Activated B cell treated with CpG ODN at 0.5 μM for 24 hours (primary cell): ENCODE measurements at regions not wholly inside any gene's neighbourhood (a gene's known extent, or its start where the extent isn't known, plus 50 kb on each side); places are given as distances from the start of the nearest gene placed in this dataset.
"Not testable (repeated sequence)": the region's sequence is repeated elsewhere in the genome, so short reads cannot be mapped to it uniquely, and the experiment has no call there.

Source experiments
- ATAC-seq: fragments of 200-7000 bp; cut with Tn5 transposase; one replicate; pipeline ENCODE4 v1.10.0; 2021; ENCODE audit warnings: low read depth, mild to moderate bottlenecking, moderate library complexity
- CTCF ChIA-PET: fragments of 350-600 bp; sonication (Branson Sonifier 250); formaldehyde crosslinking; loops from one replicate; lab custom pipeline; 2021; ENCODE audit warnings: antibody characterized with exemption; lab: Charles Lee
- POLR2A ChIA-PET: fragments of 350-600 bp; sonication (Branson Sonifier 250); formaldehyde crosslinking; loops from one replicate; lab custom pipeline; 2021; ENCODE audit warnings: antibody characterized with exemption; lab: Charles Lee
- DNase-seq: peaks from one replicate; pipeline ENCODE4 v3.0.0; 2022
- H3K27ac Mint-ChIP-seq: one replicate; pipeline ENCODE4 v1.8.0; 2020; ENCODE audit warnings: mixed read lengths
- H3K27me3 Mint-ChIP-seq: one replicate; pipeline ENCODE4 v1.8.0; 2021; ENCODE audit warnings: mixed read lengths
- H3K36me3 Mint-ChIP-seq: one replicate; pipeline ENCODE4 v1.8.0; 2021; ENCODE audit warnings: low read depth, mixed read lengths
- H3K4me1 Mint-ChIP-seq: one replicate; pipeline ENCODE4 v1.8.0; 2021; ENCODE audit warnings: mixed read lengths
- H3K4me3 Mint-ChIP-seq: one replicate; pipeline ENCODE4 v1.8.0; 2020; ENCODE audit warnings: mild to moderate bottlenecking, mixed read lengths
- H3K9me3 Mint-ChIP-seq: one replicate; pipeline ENCODE4 v1.8.0; 2020; ENCODE audit warnings: mixed read lengths
- intact Hi-C: fragments of 100-400 bp; cut with micrococcal nuclease; formaldehyde crosslinking; loops from one replicate; pipeline ENCODE4 v1.15.1; 2024
- TF ChIP-seq, protein P1 (sequence below): fragments of 200-600 bp; IDR thresholded peaks from one replicate; pipeline ENCODE4 v1.8.0; 2022; ENCODE audit warnings: antibody characterized with exemption, mild to moderate bottlenecking

- Mint-ChIP-seq H3K9me3 (peaks cover 19% of the 10 kb centered on the region), H3K4me3 (no peak overlapping the region), H3K27ac (no peak overlapping the region), H3K4me1 (peaks cover 7% of the 10 kb centered on the region), H3K36me3 (peaks cover 2% of the 10 kb centered on the region), H3K27me3 (no peaks in the 10 kb centered on the region)
- CTCF ChIA-PET = no interaction called here
- TF ChIP-seq, protein P1, sequence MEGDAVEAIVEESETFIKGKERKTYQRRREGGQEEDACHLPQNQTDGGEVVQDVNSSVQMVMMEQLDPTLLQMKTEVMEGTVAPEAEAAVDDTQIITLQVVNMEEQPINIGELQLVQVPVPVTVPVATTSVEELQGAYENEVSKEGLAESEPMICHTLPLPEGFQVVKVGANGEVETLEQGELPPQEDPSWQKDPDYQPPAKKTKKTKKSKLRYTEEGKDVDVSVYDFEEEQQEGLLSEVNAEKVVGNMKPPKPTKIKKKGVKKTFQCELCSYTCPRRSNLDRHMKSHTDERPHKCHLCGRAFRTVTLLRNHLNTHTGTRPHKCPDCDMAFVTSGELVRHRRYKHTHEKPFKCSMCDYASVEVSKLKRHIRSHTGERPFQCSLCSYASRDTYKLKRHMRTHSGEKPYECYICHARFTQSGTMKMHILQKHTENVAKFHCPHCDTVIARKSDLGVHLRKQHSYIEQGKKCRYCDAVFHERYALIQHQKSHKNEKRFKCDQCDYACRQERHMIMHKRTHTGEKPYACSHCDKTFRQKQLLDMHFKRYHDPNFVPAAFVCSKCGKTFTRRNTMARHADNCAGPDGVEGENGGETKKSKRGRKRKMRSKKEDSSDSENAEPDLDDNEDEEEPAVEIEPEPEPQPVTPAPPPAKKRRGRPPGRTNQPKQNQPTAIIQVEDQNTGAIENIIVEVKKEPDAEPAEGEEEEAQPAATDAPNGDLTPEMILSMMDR = no peak
- DNase-seq (no peak), ATAC-seq (no peak)
- intact Hi-C loops = no loop called here
- POLR2A ChIA-PET = no interaction called here
These were observed 313.0 kb downstream of the BRD1 start for GRCh38 chr22:49514641-49515040.

- TF ChIP-seq, protein P1 = no peak
- no peak overlapping the region for H3K4me3 Mint-ChIP-seq
- H3K36me3 Mint-ChIP-seq = peaks cover 4% of the 10 kb centered on the region
- H3K27ac Mint-ChIP-seq = no peak overlapping the region
- ChIA-PET CTCF (no interaction called here), POLR2A (no interaction called here)
- no peak for DNase-seq
- no peaks in the 10 kb centered on the region for H3K27me3 Mint-ChIP-seq
- no peak for ATAC-seq
- intact Hi-C loops = no loop called here
- peaks cover 7% of the 10 kb centered on the region for H3K4me1 Mint-ChIP-seq
- peaks cover 23% of the 10 kb centered on the region for H3K9me3 Mint-ChIP-seq
These were observed 313.5 kb downstream of the BRD1 start for GRCh38 chr22:49514211-49514610.

- TF ChIP-seq, protein P1 = no peak
- Mint-ChIP-seq H3K27me3 (no peaks in the 10 kb centered on the region), H3K4me1 (peaks cover 7% of the 10 kb centered on the region), H3K36me3 (peaks cover 4% of the 10 kb centered on the region), H3K4me3 (no peak overlapping the region), H3K27ac (no peak overlapping the region), H3K9me3 (peaks cover 24% of the 10 kb centered on the region)
- intact Hi-C loops = no loop called here
- POLR2A ChIA-PET = no interaction called here
- CTCF ChIA-PET = no interaction called here
- ATAC-seq (no peak), DNase-seq (no peak)
These were observed 314.3 kb downstream of the BRD1 start for GRCh38 chr22:49513358-49513851.

- Mint-ChIP-seq H3K9me3 (peaks cover 26% of the 10 kb centered on the region), H3K27me3 (no peaks in the 10 kb centered on the region), H3K27ac (peak overlapping the region; percentile 53), H3K4me1 (peaks cover 7% of the 10 kb centered on the region), H3K4me3 (no peak overlapping the region), H3K36me3 (peaks cover 4% of the 10 kb centered on the region)
- DNase-seq = no peak
- ChIA-PET POLR2A (no interaction called here), CTCF (no interaction called here)
- ATAC-seq = no peak
- intact Hi-C loops = no loop called here
- TF ChIP-seq, protein P1 = no peak
These were observed 315.0 kb downstream of the BRD1 start for GRCh38 chr22:49512487-49513165.

- POLR2A ChIA-PET, H3K27me3 Mint-ChIP-seq, H3K4me1 Mint-ChIP-seq, H3K4me3 Mint-ChIP-seq, CTCF ChIA-PET, H3K36me3 Mint-ChIP-seq, DNase-seq, ATAC-seq, intact Hi-C loops: not testable (repeated sequence)
- H3K9me3 Mint-ChIP-seq = peaks cover 26% of the 10 kb centered on the region
- peak overlapping the region; percentile 81 for H3K27ac Mint-ChIP-seq
These were observed 316.1 kb downstream of the BRD1 start for GRCh38 chr22:49511393-49512189.
